ENCODE measurements at regions not wholly inside any gene's neighbourhood (a gene's known extent, or its start where the extent isn't known, plus 50 kb on each side); places are given as distances from the start of the nearest gene placed in this dataset.

DNA sequence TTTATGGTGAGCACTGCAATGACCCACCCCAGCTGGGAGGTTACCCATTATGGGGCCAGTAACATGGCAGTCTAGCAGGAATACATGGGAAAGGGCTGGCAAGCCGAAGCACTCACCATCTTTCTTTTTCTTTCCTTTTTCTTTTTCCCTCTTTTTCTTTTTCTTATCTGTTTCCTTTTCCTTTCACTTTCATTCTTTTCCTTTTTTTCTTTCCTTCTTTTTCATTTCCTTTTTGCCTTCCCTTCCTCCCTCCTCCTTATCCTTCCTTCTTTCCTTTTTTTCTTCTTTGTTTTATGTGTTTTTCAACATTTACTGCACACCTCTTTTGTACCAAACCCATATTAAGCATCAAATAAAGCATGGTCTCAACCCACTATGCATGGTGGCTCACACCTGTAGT is 501.1 kb downstream of the MED13L start:
- TF ChIP-seq, protein P1, sequence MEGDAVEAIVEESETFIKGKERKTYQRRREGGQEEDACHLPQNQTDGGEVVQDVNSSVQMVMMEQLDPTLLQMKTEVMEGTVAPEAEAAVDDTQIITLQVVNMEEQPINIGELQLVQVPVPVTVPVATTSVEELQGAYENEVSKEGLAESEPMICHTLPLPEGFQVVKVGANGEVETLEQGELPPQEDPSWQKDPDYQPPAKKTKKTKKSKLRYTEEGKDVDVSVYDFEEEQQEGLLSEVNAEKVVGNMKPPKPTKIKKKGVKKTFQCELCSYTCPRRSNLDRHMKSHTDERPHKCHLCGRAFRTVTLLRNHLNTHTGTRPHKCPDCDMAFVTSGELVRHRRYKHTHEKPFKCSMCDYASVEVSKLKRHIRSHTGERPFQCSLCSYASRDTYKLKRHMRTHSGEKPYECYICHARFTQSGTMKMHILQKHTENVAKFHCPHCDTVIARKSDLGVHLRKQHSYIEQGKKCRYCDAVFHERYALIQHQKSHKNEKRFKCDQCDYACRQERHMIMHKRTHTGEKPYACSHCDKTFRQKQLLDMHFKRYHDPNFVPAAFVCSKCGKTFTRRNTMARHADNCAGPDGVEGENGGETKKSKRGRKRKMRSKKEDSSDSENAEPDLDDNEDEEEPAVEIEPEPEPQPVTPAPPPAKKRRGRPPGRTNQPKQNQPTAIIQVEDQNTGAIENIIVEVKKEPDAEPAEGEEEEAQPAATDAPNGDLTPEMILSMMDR (conservative IDR thresholded peaks at IDR 0.05; ENCODE audit: low read depth, low read length), result no peak
- TF ChIP-seq EZH2 (IDR thresholded peaks at IDR 0.05; ENCODE audit: low read length, unreplicated experiment), result no peak
- TF ChIP-seq EZH2phosphoT487 (IDR thresholded peaks at IDR 0.05; ENCODE audit: borderline replicate concordance, low read length), result no peak
